ENCODE measurements at regions not wholly inside any gene's neighbourhood (a gene's known extent, or its start where the extent isn't known, plus 50 kb on each side); places are given as distances from the start of the nearest gene placed in this dataset.
A peak's percentile ranks its signal among the peaks of the same experiment; 100 is the strongest.

DNA sequence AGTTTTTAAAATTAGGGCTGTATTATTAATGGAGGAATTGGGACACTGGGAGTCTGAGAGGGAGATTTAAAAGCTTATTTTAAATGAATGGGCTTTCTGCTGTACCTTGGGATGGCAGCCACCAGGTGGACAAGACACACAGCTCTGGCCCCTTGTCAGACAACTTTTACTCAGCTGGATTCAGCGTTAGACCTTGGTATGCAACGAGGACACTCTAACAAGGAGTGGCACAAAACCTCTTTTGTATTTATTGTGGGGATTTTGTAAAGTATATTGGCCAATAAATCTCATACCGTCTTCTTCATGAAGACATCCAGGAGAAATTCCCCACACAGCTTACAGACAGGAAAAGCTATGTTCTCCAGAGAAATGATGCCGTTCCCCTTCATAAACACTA, 105.7 kb downstream of the LCA5 start:
- peak; percentile 48 for DNase-seq (ENCODE audit: low read depth)
- TF ChIP-seq, protein P1, sequence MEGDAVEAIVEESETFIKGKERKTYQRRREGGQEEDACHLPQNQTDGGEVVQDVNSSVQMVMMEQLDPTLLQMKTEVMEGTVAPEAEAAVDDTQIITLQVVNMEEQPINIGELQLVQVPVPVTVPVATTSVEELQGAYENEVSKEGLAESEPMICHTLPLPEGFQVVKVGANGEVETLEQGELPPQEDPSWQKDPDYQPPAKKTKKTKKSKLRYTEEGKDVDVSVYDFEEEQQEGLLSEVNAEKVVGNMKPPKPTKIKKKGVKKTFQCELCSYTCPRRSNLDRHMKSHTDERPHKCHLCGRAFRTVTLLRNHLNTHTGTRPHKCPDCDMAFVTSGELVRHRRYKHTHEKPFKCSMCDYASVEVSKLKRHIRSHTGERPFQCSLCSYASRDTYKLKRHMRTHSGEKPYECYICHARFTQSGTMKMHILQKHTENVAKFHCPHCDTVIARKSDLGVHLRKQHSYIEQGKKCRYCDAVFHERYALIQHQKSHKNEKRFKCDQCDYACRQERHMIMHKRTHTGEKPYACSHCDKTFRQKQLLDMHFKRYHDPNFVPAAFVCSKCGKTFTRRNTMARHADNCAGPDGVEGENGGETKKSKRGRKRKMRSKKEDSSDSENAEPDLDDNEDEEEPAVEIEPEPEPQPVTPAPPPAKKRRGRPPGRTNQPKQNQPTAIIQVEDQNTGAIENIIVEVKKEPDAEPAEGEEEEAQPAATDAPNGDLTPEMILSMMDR (IDR thresholded peaks at IDR 0.05; ENCODE audit: insufficient read depth, low read depth, low read length, missing control alignments): peak; percentile 57
- no peak overlapping the region for H3K4me3 ChIP-seq (ENCODE audit: low read length)

DNA sequence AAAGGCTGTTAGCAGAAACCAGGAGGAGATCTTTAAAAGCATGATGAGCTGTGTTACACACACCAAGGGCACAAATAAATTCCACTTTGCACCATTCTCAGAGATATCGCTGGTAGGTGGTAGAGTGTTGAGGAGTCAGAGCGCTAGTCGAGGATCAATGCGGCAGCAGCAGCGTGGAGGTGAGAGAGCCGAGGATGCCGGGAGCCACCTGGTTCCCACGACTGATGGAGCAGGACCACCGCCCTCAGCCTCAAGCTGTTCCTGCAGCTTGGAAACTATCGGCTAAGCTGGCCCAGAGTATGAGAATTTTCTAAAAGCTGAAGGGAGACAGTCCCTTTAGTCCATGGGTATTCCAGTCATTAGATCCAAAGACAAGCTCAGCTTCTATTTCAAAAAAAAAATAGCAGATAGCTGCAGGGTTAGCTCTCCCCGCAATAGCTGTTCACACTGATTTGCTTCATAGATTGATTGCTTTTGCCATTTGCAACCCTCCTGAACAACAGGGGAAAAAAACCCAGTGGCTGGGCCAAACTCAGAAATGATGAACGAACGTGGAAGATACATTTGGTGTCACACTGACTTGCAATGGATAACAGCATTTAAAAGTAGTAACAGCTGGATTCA, 106.2 kb downstream of the LCA5 start:
- no peak for DNase-seq (ENCODE audit: low read depth)
- TF ChIP-seq, protein P1 (IDR thresholded peaks at IDR 0.05; ENCODE audit: insufficient read depth, low read depth, low read length, missing control alignments): no peak
- no peak overlapping the region for H3K4me3 ChIP-seq (ENCODE audit: low read length)

DNA sequence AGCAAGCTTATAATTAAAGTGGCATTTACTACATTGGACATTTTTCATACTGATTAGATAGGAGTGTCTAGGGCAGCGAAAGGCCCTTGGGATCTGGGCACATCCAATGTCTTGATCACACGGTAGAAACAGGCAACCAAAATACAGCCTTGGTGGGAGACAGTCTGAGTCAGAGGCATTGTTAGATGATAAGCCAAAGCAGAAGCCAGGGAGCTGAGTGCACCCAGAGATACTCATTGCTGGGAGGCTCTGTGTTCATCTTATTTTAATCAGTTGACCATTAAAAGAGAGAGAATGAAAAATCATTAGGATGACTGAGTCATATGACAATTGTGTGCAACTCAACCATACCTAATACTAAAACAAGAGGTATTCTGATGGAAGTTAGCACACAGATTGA, 109.5 kb downstream of the LCA5 start:
- H3K4me3 ChIP-seq (ENCODE audit: low read length): no peak overlapping the region
- TF ChIP-seq, protein P1 (IDR thresholded peaks at IDR 0.05; ENCODE audit: insufficient read depth, low read depth, low read length, missing control alignments): no peak
- DNase-seq (ENCODE audit: low read depth): no peak

DNA sequence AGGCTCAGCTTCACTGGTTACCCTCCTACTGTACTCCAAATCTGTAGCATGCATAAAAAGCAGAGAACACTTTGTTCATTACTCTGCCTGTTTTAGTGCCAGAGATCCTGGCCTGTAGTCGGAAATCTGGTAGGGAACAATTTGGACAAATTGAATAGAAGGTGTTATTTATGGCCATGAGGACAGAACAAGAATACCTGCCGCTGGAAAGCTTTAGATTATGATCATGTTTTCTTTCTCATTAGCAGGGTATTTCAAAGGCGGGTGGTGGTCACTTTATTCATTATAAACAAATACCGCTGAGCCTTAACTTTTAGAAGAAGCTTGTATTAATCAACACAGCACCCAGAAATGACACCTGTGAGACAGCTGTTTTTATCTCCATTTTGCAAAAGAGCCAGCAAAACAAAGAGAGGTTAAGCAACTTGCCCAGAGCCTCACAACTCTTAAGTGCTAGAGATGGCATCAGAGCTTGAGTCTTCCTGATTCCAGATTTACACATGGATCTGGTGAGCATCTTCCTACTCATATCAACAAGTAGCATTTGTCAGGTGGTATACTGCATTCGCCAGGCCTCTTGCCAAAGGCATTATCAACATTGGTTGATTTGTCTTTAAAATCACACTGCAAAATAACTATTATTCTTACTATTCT, 110.5 kb downstream of the LCA5 start:
- no peak overlapping the region for H3K4me3 ChIP-seq (ENCODE audit: low read length)
- DNase-seq (ENCODE audit: low read depth): no peak
- TF ChIP-seq, protein P1 (IDR thresholded peaks at IDR 0.05; ENCODE audit: insufficient read depth, low read depth, low read length, missing control alignments): no peak

DNA sequence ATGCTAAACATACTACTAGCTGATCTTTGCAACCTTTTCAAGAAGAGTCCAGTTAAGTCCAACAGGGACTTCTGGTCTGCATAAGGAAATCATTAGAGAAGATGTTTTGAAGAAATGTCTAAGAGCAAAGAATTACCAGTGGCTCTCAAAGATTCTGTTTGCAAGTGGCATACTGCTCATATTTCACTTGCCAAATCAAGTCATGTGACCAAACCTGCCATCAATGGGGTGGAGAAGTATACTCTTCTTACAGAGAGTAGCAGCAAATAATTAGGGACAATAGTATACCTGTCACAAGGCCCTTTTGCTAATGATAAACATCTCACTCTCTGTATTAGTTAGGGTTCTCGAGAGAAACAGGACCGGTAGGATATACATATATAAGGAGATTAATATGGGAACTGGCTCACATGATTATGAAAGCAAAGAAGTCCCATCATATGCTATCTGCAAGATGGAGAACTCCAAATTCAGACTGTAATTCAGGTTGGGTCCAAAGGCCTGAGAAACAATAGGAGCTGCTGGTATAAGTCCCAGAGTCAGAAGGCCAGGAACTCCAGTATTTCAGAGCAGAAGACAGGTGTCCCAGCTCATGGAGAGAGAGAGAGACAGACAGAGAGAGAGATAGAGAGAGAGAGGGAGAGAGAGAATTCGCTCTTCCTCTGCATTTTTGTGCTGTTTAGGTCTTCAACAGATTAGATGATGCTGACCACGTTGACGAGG, 111.5 kb downstream of the LCA5 start:
- DNase-seq (ENCODE audit: low read depth): no peak

DNA sequence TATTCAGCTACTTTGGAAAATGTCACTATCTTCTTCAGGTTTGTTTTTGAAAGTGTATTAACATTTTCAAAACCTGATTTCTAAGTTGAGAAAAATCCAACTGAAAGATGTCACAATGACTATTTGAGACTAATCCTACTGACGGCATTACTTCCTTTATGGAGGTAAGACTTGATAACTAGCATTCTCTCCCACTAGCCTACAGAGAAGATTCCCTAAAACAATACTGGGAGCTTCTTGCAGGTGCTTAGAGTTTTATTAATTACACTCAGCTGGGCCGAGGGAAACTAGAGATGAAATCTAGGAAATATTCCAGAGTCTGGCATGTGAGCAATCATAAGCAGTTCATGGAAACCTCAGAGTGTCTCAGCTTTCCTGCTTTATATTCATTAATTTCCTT, 114.0 kb downstream of the LCA5 start:
- TF ChIP-seq, protein P1 (IDR thresholded peaks at IDR 0.05; ENCODE audit: insufficient read depth, low read depth, low read length, missing control alignments): no peak
- H3K4me3 ChIP-seq (ENCODE audit: low read length): no peak overlapping the region
- DNase-seq (ENCODE audit: low read depth): no peak

More for the DNA sequence above, 111.5 kb downstream of the LCA5 start:
- TF ChIP-seq, protein P1 (IDR thresholded peaks at IDR 0.05; ENCODE audit: insufficient read depth, low read depth, low read length, missing control alignments): no peak
- no peak overlapping the region for H3K4me3 ChIP-seq (ENCODE audit: low read length)

Measured in epithelial cell of esophagus (primary cell).